ENCODE measurements at regions not wholly inside any gene's neighbourhood (a gene's known extent, or its start where the extent isn't known, plus 50 kb on each side); places are given as distances from the start of the nearest gene placed in this dataset.

GRCh38 chr20:40442181-40442963 is 246.7 kb downstream of the MAFB start:
- DNase-seq, result peak; percentile 6

GRCh38 chr20:40441771-40442170 is 247.3 kb downstream of the MAFB start:
- no peak for DNase-seq

GRCh38 chr20:40438161-40438830 is 250.7 kb downstream of the MAFB start:
- DNase-seq, result no peak

GRCh38 chr20:40436011-40436410 is 253.0 kb downstream of the MAFB start:
- no peak for DNase-seq

- no peak for DNase-seq
Observed at GRCh38 chr20:40435146-40435895, 253.7 kb downstream of the MAFB start.

- no peak for DNase-seq
Observed at GRCh38 chr20:40434122-40434521, 254.9 kb downstream of the MAFB start.

GRCh38 chr20:40433341-40433861 is 255.6 kb downstream of the MAFB start:
- no peak for DNase-seq

GRCh38 chr20:40431611-40432010 is 257.4 kb downstream of the MAFB start:
- DNase-seq, result no peak

GRCh38 chr20:40431112-40431511 is 257.9 kb downstream of the MAFB start:
- no peak for DNase-seq

GRCh38 chr20:40427026-40427425 is 262.0 kb downstream of the MAFB start:
- no peak for DNase-seq

- DNase-seq, result no peak
Observed at GRCh38 chr20:40424695-40425094, 264.3 kb downstream of the MAFB start.

GRCh38 chr20:40422656-40423055 is 266.4 kb downstream of the MAFB start:
- no peak for DNase-seq

- DNase-seq, result no peak
Observed at GRCh38 chr20:40416274-40416673, 272.8 kb downstream of the MAFB start.

- peak; percentile 5 for DNase-seq
Observed at GRCh38 chr20:40414843-40415615, 274.0 kb downstream of the MAFB start.

- DNase-seq, result no peak
Observed at GRCh38 chr20:40410028-40410427, 279.0 kb downstream of the MAFB start.

GRCh38 chr20:40397467-40397866 is 291.6 kb downstream of the MAFB start:
- DNase-seq, result no peak

GRCh38 chr20:40393197-40394079 is 295.6 kb downstream of the MAFB start:
- no peak for DNase-seq

- DNase-seq, result no peak
Observed at GRCh38 chr20:40390654-40391053, 298.4 kb downstream of the MAFB start.

- no peak for DNase-seq
Observed at GRCh38 chr20:40370800-40371199, 318.2 kb downstream of the MAFB start.

- DNase-seq, result no peak
Observed at GRCh38 chr20:40368876-40369275, 320.2 kb downstream of the MAFB start.

GRCh38 chr20:40361916-40362315 is 327.1 kb downstream of the MAFB start:
- DNase-seq, result no peak
